Stomach (tissue), 8 donors: ENCODE measurements at regions not wholly inside any gene's neighbourhood (a gene's known extent, or its start where the extent isn't known, plus 50 kb on each side); places are given as distances from the start of the nearest gene placed in this dataset.
A peak's percentile ranks its signal among the peaks of the same experiment; 100 is the strongest.

ENCODE experiments used
- DNase-seq, 2 donors: peaks; one replicate each; pipeline versions ENCODE4 v3.0.0 to v3.0.0-alpha.2; 2013 to 2019
- H3K27ac ChIP-seq, 5 donors: fragments of 200-600 bp in 4 of 5; sonication (generic) in 4 of 5; one replicate each; pipeline ENCODE4 v1.5.1; 2013 to 2019; ENCODE audit warnings: mild to moderate bottlenecking in 1 of 5, moderate library complexity in 1 of 5
- H3K27me3 ChIP-seq, 3 donors: fragments of 200-600 bp; sonication (generic); one replicate each; pipeline ENCODE4 v1.5.1; 2017 to 2019; ENCODE audit warnings: mixed run types in 1 of 3
- H3K36me3 ChIP-seq, 4 donors: fragments of 200-600 bp; sonication (generic); 1 replicate in 3 of 4; 2 replicates in 1 of 4; pipeline ENCODE4 v1.5.1; 2016 to 2019
- H3K4me1 ChIP-seq, 4 donors: fragments of 200-600 bp; sonication (generic); one replicate each; pipeline ENCODE4 v1.5.1; 2016 to 2019
- H3K4me3 ChIP-seq, 4 donors: fragments of 200-600 bp; sonication (generic) in 3 of 4; one replicate each; pipeline ENCODE4 v1.5.1; 2016 to 2019; ENCODE audit warnings: mild to moderate bottlenecking in 1 of 4
- H3K9me3 ChIP-seq, 4 donors: fragments of 200-600 bp; sonication (generic); one replicate each; pipeline ENCODE4 v1.5.1; 2016 to 2019
- CTCF ChIP-seq, 7 experiments: fragments of 450-650 bp in 4 of 7; fragments of 200-600 bp in 3 of 7; sonication (generic) in 3 of 7; IDR thresholded peaks; one replicate each; pipeline ENCODE4 v1.5.1; 2016 to 2019; ENCODE audit warnings: antibody characterized with exemption in 7 of 7, control low read depth in 2 of 7, mild to moderate bottlenecking in 1 of 7
- EP300 ChIP-seq: sonication (generic); formaldehyde crosslinking; IDR thresholded peaks from one replicate; pipeline ENCODE4 v1.6.1; 2017; ENCODE audit warnings: antibody characterized with exemption
- POLR2A ChIP-seq, 4 donors: fragments of 450-650 bp; IDR thresholded peaks; one replicate each; pipeline ENCODE4 v1.6.1; 2016; ENCODE audit warnings: antibody characterized with exemption in 4 of 4, control low read depth in 2 of 4, mild to moderate bottlenecking in 1 of 4, moderate library complexity in 1 of 4
- POLR2AphosphoS5 ChIP-seq, 3 donors: sonication (generic); formaldehyde crosslinking; IDR thresholded peaks; one replicate each; pipeline ENCODE4 v1.6.1; 2016; ENCODE audit warnings: antibody characterized with exemption in 3 of 3
- WGBS, 5 donors: extraction: QIAGEN DNeasy Blood & Tissue Kit in 3 of 5; methylation state at CpG; one replicate each; pipeline versions ENCODE4 v1.1.5 to v1.1.7; 2013 to 2018; 5-methylcytosine and 5-hydroxymethylcytosine counted together
- intact Hi-C: fragments of 100-400 bp; cut with DNase I; formaldehyde crosslinking; loops from one replicate; pipeline ENCODE4 v1.15.1; 2023; ENCODE audit warnings: low total_unique reads
- donor health status: healthy with polysubstance abuse.
- donor health status: Bipolar disorder and iron deficiency.
- donor health status: healthy.

- 64 to 74% (median 72%) methylated on average over 2 of the region's 2 CpGs for WGBS, 5 donors
- DNase-seq = no peak
Observed at GRCh38 chr9:12920437-12920836, 145.6 kb downstream of the LURAP1L start.

GRCh38 chr9:12921621-12922020 is 146.8 kb downstream of the LURAP1L start:
- intact Hi-C loops = no loop called here
- 77 to 89% (median 85%) methylated on average over 3 of the region's 3 CpGs for WGBS, 5 donors

More at GRCh38 chr9:12920437-12920836, 145.6 kb downstream of the LURAP1L start:
- TF ChIP-seq CTCF (IDR thresholded peaks at IDR 0.05) (no peak), POLR2AphosphoS5 (IDR thresholded peaks at IDR 0.05) (no peak), POLR2A (IDR thresholded peaks at IDR 0.05) (no peak), EP300 (no peak)
- intact Hi-C loops = no loop called here
- no peaks in the 10 kb centered on the region for H3K27me3 ChIP-seq
- no peaks in the 10 kb centered on the region for H3K4me1 ChIP-seq
- no peak overlapping the region for H3K27ac ChIP-seq
- no peaks in the 10 kb centered on the region for H3K36me3 ChIP-seq
- no peaks in the 10 kb centered on the region for H3K9me3 ChIP-seq
- no peak overlapping the region for H3K4me3 ChIP-seq

GRCh38 chr9:12922224-12922866 is 147.5 kb downstream of the LURAP1L start:
- no peak overlapping the region for H3K4me3 ChIP-seq
- no peak overlapping the region for H3K27ac ChIP-seq
- 58 to 82% (median 76%) methylated on average over 4 of the region's 4 CpGs for WGBS, 5 donors
- no peaks in the 10 kb centered on the region for H3K9me3 ChIP-seq
- DNase-seq = peak in 1 of 2 donors; percentile 9
- H3K36me3 ChIP-seq = no peaks in the 10 kb centered on the region
- H3K4me1 ChIP-seq = no peaks in the 10 kb centered on the region
- no peak for TF ChIP-seq EP300
- no peak for TF ChIP-seq CTCF (IDR thresholded peaks at IDR 0.05)
- no peak for TF ChIP-seq POLR2AphosphoS5 (IDR thresholded peaks at IDR 0.05)
- TF ChIP-seq POLR2A (IDR thresholded peaks at IDR 0.05) = no peak
- intact Hi-C loops = no loop called here
- H3K27me3 ChIP-seq = no peaks in the 10 kb centered on the region

More at GRCh38 chr9:12921621-12922020, 146.8 kb downstream of the LURAP1L start:
- DNase-seq = no peak
- H3K27ac ChIP-seq = no peak overlapping the region
- H3K9me3 ChIP-seq = no peaks in the 10 kb centered on the region
- H3K4me3 ChIP-seq = no peak overlapping the region
- TF ChIP-seq CTCF (IDR thresholded peaks at IDR 0.05) = no peak
- no peak for TF ChIP-seq POLR2AphosphoS5 (IDR thresholded peaks at IDR 0.05)
- no peak for TF ChIP-seq POLR2A (IDR thresholded peaks at IDR 0.05)
- no peaks in the 10 kb centered on the region for H3K4me1 ChIP-seq
- no peaks in the 10 kb centered on the region for H3K27me3 ChIP-seq
- H3K36me3 ChIP-seq = no peaks in the 10 kb centered on the region

GRCh38 chr9:12923468-12924009 is 148.7 kb downstream of the LURAP1L start:
- WGBS, 5 donors = 64 to 84% (median 67%) methylated on average over 1 of the region's 1 CpG
- peak overlapping the region in 3 of 5 donors; percentile 19 to 48 (median 21) for H3K27ac ChIP-seq
- peak in 1 of 2 donors; percentile 59 for DNase-seq

More at GRCh38 chr9:12923468-12924009, 148.7 kb downstream of the LURAP1L start:
- H3K9me3 ChIP-seq = no peaks in the 10 kb centered on the region
- intact Hi-C loops = no loop called here
- H3K4me3 ChIP-seq = no peak overlapping the region
- H3K4me1 ChIP-seq = no peaks in the 10 kb centered on the region
- H3K27me3 ChIP-seq = no peaks in the 10 kb centered on the region
- no peaks in the 10 kb centered on the region for H3K36me3 ChIP-seq
- TF ChIP-seq EP300 = peak; percentile 73
- no peak for TF ChIP-seq CTCF (IDR thresholded peaks at IDR 0.05)
- TF ChIP-seq POLR2AphosphoS5 (IDR thresholded peaks at IDR 0.05) = peak; percentile 32 to 58 (median 52)
- no peak for TF ChIP-seq POLR2A (IDR thresholded peaks at IDR 0.05)
